ENCODE measurements at regions not wholly inside any gene's neighbourhood (a gene's known extent, or its start where the extent isn't known, plus 50 kb on each side); places are given as distances from the start of the nearest gene placed in this dataset.

DNA sequence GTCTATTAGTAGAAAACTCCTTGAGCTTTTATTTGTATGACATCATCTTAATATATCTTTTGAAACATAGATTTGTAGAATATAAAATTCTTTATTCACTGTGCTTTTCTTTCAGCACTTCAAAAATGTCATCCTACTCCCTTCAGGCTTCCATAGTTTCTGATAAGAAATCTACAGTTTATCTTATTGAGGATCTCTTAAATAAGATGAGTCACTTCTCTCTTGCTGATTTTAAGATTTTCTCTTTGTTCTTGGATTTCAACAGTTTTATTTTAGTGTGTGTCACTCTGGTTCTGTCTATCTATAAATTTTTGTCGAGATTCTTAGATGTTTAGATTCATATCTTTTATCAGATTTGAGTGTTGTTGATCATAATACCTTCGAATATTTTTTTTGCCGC lies 566.1 kb upstream of the CHORDC1 start:
- H3K36me3 Mint-ChIP-seq (ENCODE audit: insufficient read depth) = no peaks in the 10 kb centered on the region
- no peaks in the 10 kb centered on the region for H3K27me3 Mint-ChIP-seq (ENCODE audit: low read depth)
- H3K9me3 Mint-ChIP-seq = peaks cover 19% of the 10 kb centered on the region
- H3K4me1 Mint-ChIP-seq (ENCODE audit: low read depth) = no peaks in the 10 kb centered on the region
- H3K4me3 Mint-ChIP-seq = no peak overlapping the region
- ATAC-seq (no peak), DNase-seq (no peak)

DNA sequence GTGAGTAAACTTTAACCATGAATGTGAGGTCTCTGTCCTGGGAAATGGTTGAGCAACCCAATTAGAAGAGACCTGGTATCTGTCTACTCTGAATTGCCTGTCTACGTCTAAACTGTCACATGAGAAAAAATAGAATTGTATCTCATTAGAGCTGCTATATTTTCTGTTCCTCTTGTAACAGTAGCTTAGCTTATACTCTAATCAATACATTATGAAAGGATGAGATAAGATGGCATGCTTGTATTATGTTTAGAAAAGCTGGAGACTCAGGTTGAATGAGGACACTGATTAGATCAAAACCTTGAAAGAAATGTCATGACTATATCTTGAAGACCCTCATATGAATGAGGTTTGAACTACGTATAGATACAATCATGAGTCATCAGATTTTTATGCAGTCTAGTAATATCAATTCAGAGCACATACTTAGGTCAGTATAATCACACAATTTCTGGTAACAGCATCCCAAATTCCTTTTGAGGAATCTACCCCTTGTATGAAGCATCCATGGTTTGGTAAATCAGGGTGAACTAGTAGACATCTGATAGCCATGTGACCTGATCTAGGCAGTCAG lies 561.5 kb upstream of the CHORDC1 start:
- no peak for DNase-seq
- H3K4me3 Mint-ChIP-seq = no peak overlapping the region
- no peaks in the 10 kb centered on the region for H3K36me3 Mint-ChIP-seq (ENCODE audit: insufficient read depth)
- H3K27me3 Mint-ChIP-seq (ENCODE audit: low read depth) = no peaks in the 10 kb centered on the region
- H3K9me3 Mint-ChIP-seq = peaks cover 10% of the 10 kb centered on the region
- ATAC-seq = no peak
- no peaks in the 10 kb centered on the region for H3K4me1 Mint-ChIP-seq (ENCODE audit: low read depth)

DNA sequence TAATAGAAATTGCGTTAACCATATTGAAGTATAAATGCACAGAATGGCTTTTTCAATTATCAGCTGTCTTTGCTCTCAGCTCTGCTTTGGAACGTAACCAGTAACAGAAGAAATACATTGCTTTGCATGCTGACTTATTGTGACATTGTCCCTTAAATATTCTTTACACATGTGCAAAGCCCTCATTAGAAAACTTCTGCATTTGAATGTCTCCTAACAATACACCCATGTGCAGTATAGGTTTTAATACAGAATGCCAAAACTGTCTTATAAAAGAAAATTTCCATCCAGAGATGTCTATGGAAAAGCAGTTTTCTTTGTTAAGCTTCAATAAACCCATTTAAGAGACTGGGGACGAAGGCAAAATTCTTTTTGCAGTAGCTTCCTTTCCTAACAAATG lies 560.3 kb upstream of the CHORDC1 start:
- Mint-ChIP-seq H3K4me1 (ENCODE audit: low read depth) (no peaks in the 10 kb centered on the region), H3K9me3 (peaks cover 6% of the 10 kb centered on the region), H3K27me3 (ENCODE audit: low read depth) (no peaks in the 10 kb centered on the region), H3K36me3 (ENCODE audit: insufficient read depth) (no peaks in the 10 kb centered on the region), H3K4me3 (no peak overlapping the region)
- ATAC-seq (no peak), DNase-seq (no peak)

- no peaks in the 10 kb centered on the region for H3K36me3 Mint-ChIP-seq (ENCODE audit: insufficient read depth)
- H3K27me3 Mint-ChIP-seq (ENCODE audit: low read depth) = no peaks in the 10 kb centered on the region
- H3K4me3 Mint-ChIP-seq = no peak overlapping the region
- ATAC-seq (no peak), DNase-seq (no peak)
- peaks cover 10% of the 10 kb centered on the region for H3K9me3 Mint-ChIP-seq
- H3K4me1 Mint-ChIP-seq (ENCODE audit: low read depth) = no peaks in the 10 kb centered on the region
Observed at GRCh38 chr11:90779098-90779497, 556.2 kb upstream of the CHORDC1 start.

DNA sequence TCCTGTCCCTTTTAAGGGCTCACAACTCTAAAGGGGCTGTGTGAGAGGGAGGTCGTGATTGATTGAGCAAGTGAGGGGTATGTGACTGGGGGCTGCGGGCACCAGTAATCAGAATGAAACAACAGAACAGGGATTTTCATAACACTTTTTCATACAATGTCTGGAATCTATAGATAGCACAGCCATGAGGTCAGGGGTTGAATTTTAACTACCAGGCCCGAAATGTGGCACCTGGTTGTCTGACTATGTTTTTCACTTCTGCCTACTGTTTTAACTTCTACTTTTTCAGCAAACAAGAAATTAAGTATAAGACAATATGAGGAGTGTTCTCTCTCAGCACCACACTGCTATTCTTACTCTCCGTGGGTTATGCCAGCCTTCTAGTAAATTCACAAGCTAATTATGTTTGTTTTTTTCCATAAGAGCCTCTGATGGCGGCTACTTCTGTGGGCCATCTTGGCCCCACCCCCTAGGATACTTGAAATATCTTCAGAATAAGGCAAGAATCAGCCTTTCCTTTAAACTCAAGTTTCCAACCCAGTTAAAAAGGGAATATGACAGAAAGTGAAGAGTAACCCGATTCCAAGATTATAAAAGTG lies 552.8 kb upstream of the CHORDC1 start:
- Mint-ChIP-seq H3K9me3 (peaks cover 7% of the 10 kb centered on the region), H3K4me3 (no peak overlapping the region), H3K27me3 (ENCODE audit: low read depth) (no peaks in the 10 kb centered on the region), H3K4me1 (ENCODE audit: low read depth) (no peaks in the 10 kb centered on the region), H3K36me3 (ENCODE audit: insufficient read depth) (no peaks in the 10 kb centered on the region)
- ATAC-seq = no peak
- DNase-seq = no peak

GRCh38 chr11:90774727-90775566 lies 552.1 kb upstream of the CHORDC1 start:
- DNase-seq (no peak), ATAC-seq (no peak)
- Mint-ChIP-seq H3K36me3 (ENCODE audit: insufficient read depth) (no peaks in the 10 kb centered on the region), H3K9me3 (peaks cover 7% of the 10 kb centered on the region), H3K4me3 (no peak overlapping the region), H3K27me3 (ENCODE audit: low read depth) (no peaks in the 10 kb centered on the region), H3K4me1 (ENCODE audit: low read depth) (no peaks in the 10 kb centered on the region)

DNA sequence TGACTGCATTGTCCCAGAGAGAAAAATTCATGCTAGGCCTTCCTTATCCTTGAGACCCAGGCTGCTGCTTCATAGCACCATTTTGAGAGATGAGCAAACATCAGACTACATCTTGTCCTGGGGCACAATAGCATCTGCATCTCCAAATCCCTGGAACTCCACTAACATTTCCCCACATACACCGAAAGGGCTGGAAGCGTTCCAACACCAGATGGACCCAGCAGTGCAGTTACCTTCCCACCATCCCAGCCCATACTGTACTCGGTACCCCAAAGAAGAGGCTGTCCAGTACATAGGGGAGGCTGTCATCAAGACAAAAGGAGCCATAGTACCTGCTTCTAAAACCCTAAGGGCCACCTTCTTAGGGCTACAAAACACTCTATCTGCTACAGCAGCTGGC lies 547.2 kb upstream of the CHORDC1 start:
- no peak overlapping the region for H3K4me3 Mint-ChIP-seq
- H3K4me1 Mint-ChIP-seq (ENCODE audit: low read depth) = no peaks in the 10 kb centered on the region
- DNase-seq = no peak
- no peaks in the 10 kb centered on the region for H3K9me3 Mint-ChIP-seq
- H3K27me3 Mint-ChIP-seq (ENCODE audit: low read depth) = no peaks in the 10 kb centered on the region
- no peaks in the 10 kb centered on the region for H3K36me3 Mint-ChIP-seq (ENCODE audit: insufficient read depth)
- no peak for ATAC-seq

DNA sequence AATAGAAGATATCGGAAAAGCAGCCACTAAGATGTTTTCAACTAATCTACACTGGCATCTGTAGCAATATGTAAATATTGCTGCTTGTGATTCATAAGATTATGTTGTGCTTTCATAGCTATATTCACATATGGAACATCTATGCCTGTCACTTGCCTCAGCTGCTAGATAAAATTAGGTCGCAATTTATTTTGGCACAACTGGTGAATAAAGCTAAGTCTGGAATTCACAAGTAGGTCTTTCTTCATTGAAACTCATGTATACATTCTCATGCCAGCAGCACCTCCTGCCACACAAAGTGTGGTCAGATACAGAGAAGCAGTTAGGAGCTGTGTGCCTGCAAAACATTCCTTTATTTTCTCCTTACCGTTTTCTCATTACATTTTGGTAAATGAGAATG lies 543.3 kb upstream of the CHORDC1 start:
- Mint-ChIP-seq H3K36me3 (ENCODE audit: insufficient read depth) (no peaks in the 10 kb centered on the region), H3K4me3 (no peak overlapping the region), H3K9me3 (no peaks in the 10 kb centered on the region), H3K4me1 (ENCODE audit: low read depth) (no peaks in the 10 kb centered on the region), H3K27me3 (ENCODE audit: low read depth) (no peaks in the 10 kb centered on the region)
- DNase-seq (no peak), ATAC-seq (no peak)

DNA sequence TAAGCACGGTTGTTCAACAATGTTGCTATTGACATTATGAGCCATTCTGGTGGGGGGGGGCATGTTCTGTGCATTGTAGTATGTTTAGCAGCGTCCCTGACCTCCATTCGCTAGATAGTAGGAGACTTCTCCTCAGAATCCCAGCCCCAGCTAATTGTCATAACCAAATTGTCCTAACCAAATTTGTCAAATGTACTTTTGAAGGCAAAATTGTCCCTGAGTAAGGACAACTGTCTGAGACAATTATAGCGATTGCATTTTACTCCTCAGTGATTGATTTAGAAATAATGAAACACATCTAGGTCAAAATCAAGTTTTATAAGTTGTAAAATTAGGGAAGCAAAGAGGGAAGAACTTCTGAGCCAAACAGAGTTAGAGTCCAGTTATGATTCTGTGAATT lies 541.8 kb upstream of the CHORDC1 start:
- H3K36me3 Mint-ChIP-seq (ENCODE audit: insufficient read depth) = no peaks in the 10 kb centered on the region
- H3K4me3 Mint-ChIP-seq = no peak overlapping the region
- H3K9me3 Mint-ChIP-seq = no peaks in the 10 kb centered on the region
- no peaks in the 10 kb centered on the region for H3K4me1 Mint-ChIP-seq (ENCODE audit: low read depth)
- no peaks in the 10 kb centered on the region for H3K27me3 Mint-ChIP-seq (ENCODE audit: low read depth)
- no peak for ATAC-seq
- DNase-seq = no peak

- Mint-ChIP-seq H3K27me3 (ENCODE audit: low read depth) (no peaks in the 10 kb centered on the region), H3K36me3 (ENCODE audit: insufficient read depth) (no peaks in the 10 kb centered on the region), H3K9me3 (no peaks in the 10 kb centered on the region), H3K4me3 (no peak overlapping the region), H3K4me1 (ENCODE audit: low read depth) (no peaks in the 10 kb centered on the region)
- no peak for ATAC-seq
- DNase-seq = no peak
Observed at GRCh38 chr11:90757849-90758494, 535.1 kb upstream of the CHORDC1 start.

- Mint-ChIP-seq H3K4me1 (ENCODE audit: low read depth) (no peaks in the 10 kb centered on the region), H3K4me3 (no peak overlapping the region), H3K36me3 (ENCODE audit: insufficient read depth) (no peaks in the 10 kb centered on the region), H3K9me3 (peaks cover 7% of the 10 kb centered on the region), H3K27me3 (ENCODE audit: low read depth) (no peaks in the 10 kb centered on the region)
- DNase-seq = no peak
- no peak for ATAC-seq
Observed at GRCh38 chr11:90756617-90757016, 533.8 kb upstream of the CHORDC1 start.

DNA sequence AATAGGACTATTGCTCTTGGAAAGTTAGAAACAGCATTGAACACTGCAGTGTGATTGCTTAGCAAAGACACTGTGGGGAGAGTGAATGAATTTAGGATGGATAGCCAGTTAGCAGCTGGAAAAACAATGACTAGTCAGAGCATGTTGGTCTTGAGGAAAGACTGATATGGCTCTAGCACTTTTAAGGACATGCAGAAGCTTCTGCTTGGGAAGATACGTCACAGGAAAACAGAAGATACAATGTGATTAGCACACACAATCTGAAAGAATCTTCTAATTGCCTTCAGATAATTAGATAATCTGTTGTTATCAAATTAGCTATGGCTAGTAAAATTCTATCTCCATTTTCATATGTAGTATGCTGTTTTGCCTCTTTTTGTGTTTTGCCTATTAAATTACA lies 530.7 kb upstream of the CHORDC1 start:
- Mint-ChIP-seq H3K27me3 (ENCODE audit: low read depth) (no peaks in the 10 kb centered on the region), H3K9me3 (peaks cover 9% of the 10 kb centered on the region), H3K4me3 (no peak overlapping the region), H3K36me3 (ENCODE audit: insufficient read depth) (no peaks in the 10 kb centered on the region), H3K4me1 (ENCODE audit: low read depth) (no peaks in the 10 kb centered on the region)
- ATAC-seq = no peak
- DNase-seq = no peak

- Mint-ChIP-seq H3K36me3 (ENCODE audit: insufficient read depth) (no peaks in the 10 kb centered on the region), H3K9me3 (peaks cover 23% of the 10 kb centered on the region), H3K4me3 (no peak overlapping the region), H3K27me3 (ENCODE audit: low read depth) (no peaks in the 10 kb centered on the region), H3K4me1 (ENCODE audit: low read depth) (no peaks in the 10 kb centered on the region)
- ATAC-seq (no peak), DNase-seq (no peak)
Observed at GRCh38 chr11:90747057-90747456, 524.2 kb upstream of the CHORDC1 start.

DNA sequence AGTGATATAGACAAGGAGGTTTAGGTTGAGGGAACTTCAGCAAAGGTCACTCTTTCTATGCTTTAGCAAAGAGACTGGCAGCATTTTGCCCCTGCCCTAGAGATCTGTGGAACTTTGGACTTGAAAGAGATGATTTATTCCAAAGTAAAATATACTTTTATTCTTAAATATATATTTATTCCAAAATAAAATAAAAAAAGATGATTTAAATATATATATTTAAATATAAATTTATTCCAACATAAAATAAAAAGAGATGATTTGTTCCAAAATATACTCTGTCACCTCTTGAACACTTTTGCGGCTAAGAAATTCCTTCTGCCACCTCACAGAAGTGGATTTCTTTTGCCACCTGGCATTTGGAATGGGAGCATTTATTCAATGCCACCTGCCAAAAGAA lies 521.3 kb upstream of the CHORDC1 start:
- Mint-ChIP-seq H3K4me1 (ENCODE audit: low read depth) (no peaks in the 10 kb centered on the region), H3K27me3 (ENCODE audit: low read depth) (no peaks in the 10 kb centered on the region), H3K9me3 (peaks cover 30% of the 10 kb centered on the region), H3K36me3 (ENCODE audit: insufficient read depth) (no peaks in the 10 kb centered on the region), H3K4me3 (no peak overlapping the region)
- DNase-seq (no peak), ATAC-seq (no peak)

DNA sequence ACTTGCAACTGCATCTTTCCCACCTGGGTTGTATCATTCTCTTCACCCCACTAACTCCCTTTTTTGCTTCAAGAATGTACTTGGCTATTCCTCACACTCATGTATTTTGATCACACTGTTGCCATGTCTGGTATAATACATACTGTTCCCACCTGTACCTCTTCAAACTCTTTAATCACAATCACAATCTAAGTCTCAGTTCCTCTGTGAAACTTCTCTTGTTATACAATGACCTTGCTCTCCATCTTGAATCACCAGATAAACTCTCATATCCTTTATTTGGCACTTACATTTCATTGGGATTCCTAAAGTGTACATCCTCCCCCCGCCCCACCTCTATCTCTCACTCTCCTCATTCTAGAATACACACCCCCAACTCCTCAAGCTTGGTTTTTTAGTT lies 516.0 kb upstream of the CHORDC1 start:
- ATAC-seq (no peak), DNase-seq (no peak)
- Mint-ChIP-seq H3K36me3 (ENCODE audit: insufficient read depth) (no peaks in the 10 kb centered on the region), H3K27me3 (ENCODE audit: low read depth) (no peaks in the 10 kb centered on the region), H3K4me3 (no peak overlapping the region), H3K4me1 (ENCODE audit: low read depth) (no peaks in the 10 kb centered on the region), H3K9me3 (peaks cover 19% of the 10 kb centered on the region)

All from activated T-cell treated with anti-CD3 and anti-CD28 coated beads, Interleukin-2, amount 50 U/mL, for 4 hours (primary cell).